ENCODE measurements at regions not wholly inside any gene's neighbourhood (a gene's known extent, or its start where the extent isn't known, plus 50 kb on each side); places are given as distances from the start of the nearest gene placed in this dataset.

GRCh38 chr4:28702571-28702970, 1841.9 kb downstream of the STIM2 start:
- WGBS, 2 donors = 67 to 71% methylated on average over 4 of the region's 4 CpGs
- intact Hi-C loops (cut with DNase I; ENCODE audit: low total_unique reads) = no loop called here
- TF ChIP-seq POLR2A (IDR thresholded peaks at IDR 0.05) (no peak), CTCF (IDR thresholded peaks at IDR 0.05) (no peak)
- no peak overlapping the region for H3K4me3 ChIP-seq (ENCODE audit: low read depth, poor library complexity, severe bottlenecking)
- DNase-seq (ENCODE audit: low spot score in 2 of 2) = no peak

- no peak for TF ChIP-seq POLR2A (IDR thresholded peaks at IDR 0.05)
- no peak for TF ChIP-seq CTCF (IDR thresholded peaks at IDR 0.05)
- no peak for DNase-seq (ENCODE audit: low spot score in 2 of 2)
- 21 to 31% methylated on average over 3 of the region's 3 CpGs for WGBS, 2 donors
- intact Hi-C loops (cut with DNase I; ENCODE audit: low total_unique reads) = no loop called here
- H3K4me3 ChIP-seq (ENCODE audit: low read depth, poor library complexity, severe bottlenecking) = no peak overlapping the region
Measured at GRCh38 chr4:28709891-28710290, 1849.2 kb downstream of the STIM2 start.

- intact Hi-C loops (cut with DNase I; ENCODE audit: low total_unique reads) = no loop called here
- 86 to 87% methylated on average over 6 of the region's 6 CpGs for WGBS, 2 donors
- no peak overlapping the region for H3K4me3 ChIP-seq (ENCODE audit: low read depth, poor library complexity, severe bottlenecking)
- DNase-seq (ENCODE audit: low spot score in 2 of 2) = no peak
- no peak for TF ChIP-seq POLR2A (IDR thresholded peaks at IDR 0.05)
- no peak for TF ChIP-seq CTCF (IDR thresholded peaks at IDR 0.05)
Measured at GRCh38 chr4:28723371-28723770, 1862.7 kb downstream of the STIM2 start.

- no peak for DNase-seq (ENCODE audit: low spot score in 2 of 2)
- WGBS, 2 donors = 97 to 98% methylated on average over 1 of the region's 1 CpG
- TF ChIP-seq POLR2A (IDR thresholded peaks at IDR 0.05) = no peak
- no peak for TF ChIP-seq CTCF (IDR thresholded peaks at IDR 0.05)
- intact Hi-C loops (cut with DNase I; ENCODE audit: low total_unique reads) = no loop called here
- H3K4me3 ChIP-seq (ENCODE audit: low read depth, poor library complexity, severe bottlenecking) = no peak overlapping the region
Measured at GRCh38 chr4:28724239-28724638, 1863.6 kb downstream of the STIM2 start.

- WGBS, 2 donors = 37 to 70% methylated on average over 2 of the region's 2 CpGs
- TF ChIP-seq POLR2A (IDR thresholded peaks at IDR 0.05) (no peak), CTCF (IDR thresholded peaks at IDR 0.05) (no peak)
- intact Hi-C loops (cut with DNase I; ENCODE audit: low total_unique reads) = no loop called here
- no peak for DNase-seq (ENCODE audit: low spot score in 2 of 2)
- no peak overlapping the region for H3K4me3 ChIP-seq (ENCODE audit: low read depth, poor library complexity, severe bottlenecking)
Measured at GRCh38 chr4:28730304-28730703, 1869.7 kb downstream of the STIM2 start.

- intact Hi-C loops (cut with DNase I; ENCODE audit: low total_unique reads) = no loop called here
- H3K4me3 ChIP-seq (ENCODE audit: low read depth, poor library complexity, severe bottlenecking) = no peak overlapping the region
- DNase-seq (ENCODE audit: low spot score in 2 of 2) = no peak
- TF ChIP-seq POLR2A (IDR thresholded peaks at IDR 0.05) (no peak), CTCF (IDR thresholded peaks at IDR 0.05) (no peak)
- 58 to 71% methylated on average over 4 of the region's 4 CpGs for WGBS, 2 donors
Measured at GRCh38 chr4:28744066-28744465, 1883.4 kb downstream of the STIM2 start.

Measured in lower leg skin (tissue), 4 donors.